Endometrium (tissue), 2 donors: ENCODE measurements at regions not wholly inside any gene's neighbourhood (a gene's known extent, or its start where the extent isn't known, plus 50 kb on each side); places are given as distances from the start of the nearest gene placed in this dataset.
"Not testable (repeated sequence)": the region's sequence is repeated elsewhere in the genome, so short reads cannot be mapped to it uniquely, and the experiment has no call there.

Source experiments
- FAIRE-seq: peaks from 2 replicates; lab custom pipeline; 2012; peaks lifted over from hg19 to GRCh38; lab: Jason Lieb, UNC
- donor health status: control.
- donor health status: control.

GRCh38 chr4:189780391-189780790 is 160.3 kb upstream of the FRG1 start:
- no peak for FAIRE-seq

DNA sequence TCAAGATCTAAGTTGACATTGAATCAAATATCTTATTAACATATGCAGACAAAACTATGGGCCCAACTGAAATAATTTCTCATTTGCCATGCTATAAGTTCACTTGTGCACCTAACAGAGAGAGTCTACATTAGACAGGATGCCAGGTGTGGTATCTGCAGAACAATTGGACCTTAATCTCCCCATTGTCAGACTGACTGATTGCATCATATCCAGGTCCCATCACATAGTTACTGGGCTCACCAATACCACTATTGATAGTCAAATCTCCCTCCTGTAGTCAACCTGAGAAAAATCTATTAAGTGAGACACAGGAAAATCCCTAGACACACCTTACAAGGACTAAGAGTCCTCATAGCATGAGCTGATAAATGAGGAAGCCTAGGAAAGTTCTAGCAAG is 156.0 kb upstream of the FRG1 start:
- no peak for FAIRE-seq

- FAIRE-seq = no peak
Measured at GRCh38 chr4:189785257-189785656, 155.4 kb upstream of the FRG1 start.

DNA sequence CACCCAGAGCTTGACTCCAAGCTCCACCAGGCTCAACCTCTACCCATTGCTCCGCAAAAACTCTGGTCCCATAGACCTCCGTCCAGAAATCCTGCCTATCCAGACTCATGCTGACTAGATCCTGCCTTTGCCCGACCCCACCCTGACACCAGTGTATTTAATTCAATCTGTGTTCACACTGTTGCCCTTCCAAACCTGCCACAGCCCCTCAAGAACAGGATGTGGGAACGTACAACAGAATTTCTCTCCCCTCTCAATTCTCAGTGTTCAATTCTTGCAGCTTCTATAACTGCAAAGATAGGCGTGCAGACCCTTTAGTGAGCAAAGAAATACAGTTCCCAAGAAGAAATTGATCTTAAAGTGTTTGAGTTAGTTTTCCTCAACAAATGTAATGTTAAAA is 154.2 kb upstream of the FRG1 start:
- no peak for FAIRE-seq

DNA sequence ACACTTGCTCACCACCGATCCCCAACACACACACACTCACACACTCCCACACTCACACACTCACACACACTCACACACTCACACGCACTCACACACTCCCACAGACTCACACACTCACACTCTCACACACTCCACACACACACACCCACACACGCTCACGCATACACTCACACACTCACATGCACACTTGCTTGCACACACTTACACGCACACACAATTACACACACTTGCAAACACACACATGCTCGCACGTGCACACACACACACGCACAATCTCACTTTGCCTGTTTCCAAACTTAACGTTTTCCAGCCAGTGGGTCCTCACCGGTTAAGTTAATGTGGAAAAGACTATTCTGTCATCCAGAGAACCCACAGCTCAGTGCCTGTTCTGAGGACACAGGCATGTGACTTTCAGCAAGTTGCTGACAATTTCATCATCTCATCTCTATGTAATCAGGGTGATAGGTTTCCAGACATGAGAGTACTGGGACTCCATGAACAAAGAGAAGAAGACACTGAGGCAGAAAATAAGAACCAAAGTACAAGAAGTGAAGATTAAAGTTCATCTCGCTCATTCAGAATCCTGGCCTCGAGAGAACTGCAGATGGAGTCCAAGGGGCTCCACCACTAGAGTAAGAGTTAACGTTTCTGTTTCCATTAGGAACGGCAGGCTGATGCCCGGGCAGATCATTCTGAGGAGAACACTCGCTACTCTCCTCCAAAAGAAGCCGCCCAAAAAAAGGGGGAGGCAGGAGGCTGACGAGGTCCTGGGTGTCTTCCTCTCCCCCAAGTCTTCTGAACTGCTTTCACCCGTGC is 153.2 kb upstream of the FRG1 start:
- no peak for FAIRE-seq

- FAIRE-seq = peak; percentile 63
Measured at GRCh38 chr4:189792924-189793618, 147.6 kb upstream of the FRG1 start.

- no peak for FAIRE-seq
Measured at GRCh38 chr4:189800545-189801088, 140.1 kb upstream of the FRG1 start.

- FAIRE-seq = no peak
Measured at GRCh38 chr4:189802884-189803283, 137.8 kb upstream of the FRG1 start.

DNA sequence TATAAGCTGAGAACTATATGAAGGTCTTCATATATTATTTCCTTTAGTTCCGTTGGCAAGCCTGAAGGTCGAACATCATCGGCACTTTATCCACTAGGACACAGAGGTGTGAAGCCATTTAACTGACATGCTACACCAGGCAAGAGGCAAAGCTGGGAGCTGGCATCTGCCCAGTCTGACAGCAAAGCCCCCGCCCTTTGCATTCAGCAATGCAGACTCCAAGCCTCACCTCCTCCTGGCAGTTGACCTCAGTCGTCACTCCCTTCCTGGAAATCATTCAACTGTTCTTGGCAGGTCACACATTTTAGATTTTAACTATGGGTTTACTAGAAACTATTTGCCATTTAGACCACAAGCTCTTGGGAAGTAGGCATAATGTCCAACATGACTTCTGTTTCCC is 135.8 kb upstream of the FRG1 start:
- no peak for FAIRE-seq

DNA sequence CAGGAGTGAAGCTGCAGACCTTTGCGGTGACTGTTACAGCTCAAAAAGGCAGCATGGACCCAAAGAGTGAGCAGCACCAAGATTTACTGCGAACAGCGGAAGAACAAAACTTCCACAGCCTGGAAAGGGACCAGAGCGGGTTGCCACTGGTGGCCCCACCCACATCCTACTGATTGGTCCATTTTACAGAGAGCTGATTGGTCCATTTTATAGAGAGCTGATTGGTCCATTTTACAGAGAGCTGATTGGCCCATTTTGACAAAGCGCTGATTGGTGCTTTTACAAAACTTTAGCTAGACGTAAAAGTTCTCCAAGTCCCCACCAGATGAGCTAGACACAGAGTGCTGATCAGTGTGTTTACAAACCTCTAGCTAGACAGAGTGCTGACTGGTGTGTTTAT is 134.2 kb upstream of the FRG1 start:
- no peak for FAIRE-seq

DNA sequence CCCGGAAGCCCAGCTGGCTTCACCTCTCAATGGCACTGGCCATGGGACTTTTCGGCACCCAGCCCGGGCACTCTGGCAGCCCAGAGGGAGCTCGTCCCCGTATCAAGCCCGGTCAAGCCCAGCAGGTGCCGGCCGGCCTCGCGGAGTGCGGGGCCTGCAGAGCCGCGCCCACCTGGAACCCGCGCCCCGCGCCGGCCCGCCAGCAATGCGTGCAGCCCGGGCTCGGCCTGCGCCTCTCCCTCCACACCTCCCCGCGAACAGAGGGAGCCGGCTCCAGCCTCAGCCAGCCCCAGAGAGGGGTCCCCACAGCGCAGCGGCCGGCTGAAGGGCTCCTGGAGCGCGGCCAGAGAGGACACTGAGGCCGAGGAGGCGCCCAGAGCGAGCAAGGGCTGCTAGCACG is 133.6 kb upstream of the FRG1 start:
- FAIRE-seq = no peak

- no peak for FAIRE-seq
Measured at GRCh38 chr4:189809241-189809735, 131.4 kb upstream of the FRG1 start.

- FAIRE-seq = no peak
Measured at GRCh38 chr4:189809839-189810238, 130.8 kb upstream of the FRG1 start.

DNA sequence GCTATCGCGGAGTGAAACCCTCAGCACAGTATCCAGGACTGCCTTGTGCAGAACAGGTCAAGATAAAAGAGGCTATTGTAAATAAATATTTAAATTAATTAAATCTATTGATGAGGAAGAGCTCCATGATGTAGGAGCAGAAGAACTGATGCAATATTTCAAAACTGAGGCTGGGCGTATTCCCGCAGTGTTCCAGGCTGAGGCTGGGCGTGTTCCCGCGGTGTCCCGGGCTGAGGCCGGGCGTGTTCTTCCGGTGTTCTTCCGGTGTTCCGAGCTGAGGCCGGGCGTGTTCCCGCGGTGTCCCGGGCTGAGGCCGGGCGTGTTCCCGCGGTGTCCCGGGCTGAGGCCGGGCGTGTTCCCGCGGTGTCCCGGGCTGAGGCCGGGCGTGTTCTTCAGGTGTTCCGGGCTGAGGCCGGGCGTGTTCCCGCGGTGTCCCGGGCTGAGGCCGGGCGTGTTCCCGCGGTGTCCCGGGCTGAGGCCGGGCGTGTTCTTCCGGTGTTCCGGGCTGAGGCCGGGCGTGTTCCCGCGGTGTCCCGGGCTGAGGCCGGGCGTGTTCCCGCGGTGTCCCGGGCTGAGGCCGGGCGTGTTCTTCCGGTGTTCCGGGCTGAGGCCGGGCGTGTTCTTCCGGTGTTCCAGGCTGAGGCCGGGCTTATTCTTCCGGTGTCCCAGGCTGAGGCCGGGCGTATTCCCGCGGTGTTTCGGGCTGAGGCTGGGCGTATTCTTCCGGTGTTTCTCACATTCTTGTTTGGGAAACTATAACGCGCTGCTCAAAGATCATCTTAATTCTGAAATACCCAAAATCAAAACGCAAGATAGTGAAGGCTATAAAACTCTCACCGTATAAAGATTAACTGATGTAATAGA is 130.1 kb upstream of the FRG1 start:
- not testable (repeated sequence) for FAIRE-seq

- FAIRE-seq = no peak
Measured at GRCh38 chr4:189815404-189816192, 125.1 kb upstream of the FRG1 start.

- FAIRE-seq = no peak
Measured at GRCh38 chr4:189822326-189822725, 118.3 kb upstream of the FRG1 start.

- no peak for FAIRE-seq
Measured at GRCh38 chr4:189823591-189823990, 117.1 kb upstream of the FRG1 start.

- no peak for FAIRE-seq
Measured at GRCh38 chr4:189825466-189825865, 115.2 kb upstream of the FRG1 start.

DNA sequence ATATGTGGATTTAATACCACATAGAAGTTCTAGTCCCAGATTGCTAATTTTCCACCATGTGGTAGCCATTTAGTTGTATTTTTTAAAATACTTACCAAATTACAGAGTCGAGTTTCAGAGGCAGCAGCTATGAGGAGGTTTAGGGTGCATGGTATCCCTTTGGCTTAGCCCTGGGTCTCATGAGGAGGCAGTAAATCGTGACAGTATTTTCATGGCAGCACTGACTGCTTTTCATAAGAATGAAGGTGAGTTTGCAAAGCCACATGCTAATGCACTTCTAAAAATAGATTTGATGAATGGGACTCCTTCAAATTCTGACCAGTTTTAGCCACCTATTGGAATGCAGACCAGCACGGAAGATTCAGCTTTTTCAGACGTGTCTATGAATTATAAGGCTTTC is 114.0 kb upstream of the FRG1 start:
- no peak for FAIRE-seq

DNA sequence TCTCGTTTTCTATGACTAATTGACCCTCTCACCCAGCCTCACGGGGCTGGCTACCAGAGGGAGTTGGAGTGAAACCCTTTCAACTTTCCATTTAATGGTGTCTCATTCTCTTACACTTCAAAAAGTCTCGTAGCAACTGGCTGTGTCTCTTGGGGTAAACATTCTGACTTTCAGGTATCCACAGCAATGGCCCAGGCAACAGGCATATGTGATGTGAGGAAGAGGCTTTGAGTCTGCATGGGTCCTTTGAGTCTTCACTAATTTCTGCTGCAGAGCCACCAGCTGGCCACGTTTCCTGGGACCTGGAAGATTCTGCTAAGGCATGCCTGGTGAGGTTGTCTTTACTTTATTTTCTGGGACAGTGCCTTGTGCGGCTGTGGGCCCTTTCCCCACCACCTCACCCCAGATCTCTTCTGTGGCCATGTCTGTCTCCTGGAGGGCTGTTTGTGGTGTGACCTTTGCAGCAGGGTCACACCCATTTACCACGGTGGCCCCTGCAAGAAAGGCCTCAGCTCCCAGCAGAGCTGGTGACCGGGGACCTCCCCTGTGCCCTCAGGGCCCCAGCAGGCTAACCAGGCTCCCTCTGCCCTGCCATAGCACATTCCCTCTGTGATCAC is 112.5 kb upstream of the FRG1 start:
- FAIRE-seq = no peak

DNA sequence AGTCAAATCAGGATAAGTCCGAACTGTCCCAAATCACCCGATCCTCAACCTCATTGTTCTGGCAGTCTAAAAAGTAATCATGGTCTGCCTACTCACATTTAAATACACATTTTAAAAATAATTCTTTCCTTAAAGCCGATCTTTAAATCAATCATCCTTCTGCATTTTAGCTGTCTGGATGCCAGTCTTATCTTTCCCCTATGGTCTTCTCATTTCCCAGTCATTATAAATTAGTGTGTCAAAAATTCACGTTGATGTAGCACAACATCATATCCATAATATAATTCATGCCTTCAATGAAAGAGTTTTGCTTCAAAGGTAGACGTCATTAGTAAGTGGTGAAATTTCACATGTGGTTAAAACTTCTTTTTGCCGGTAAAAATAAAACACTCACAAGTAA is 108.1 kb upstream of the FRG1 start:
- no peak for FAIRE-seq
